DND-41 (cell line): ENCODE measurements at regions not wholly inside any gene's neighbourhood (a gene's known extent, or its start where the extent isn't known, plus 50 kb on each side); places are given as distances from the start of the nearest gene placed in this dataset.

Experiments
- CTCF ChIP-seq: IDR thresholded peaks from 2 replicates; pipeline ENCODE4 v1.5.1; 2012; ENCODE audit warnings: borderline replicate concordance, low read length, moderate library complexity, mild to moderate bottlenecking; ENCODE audit not compliant: poor library complexity, severe bottlenecking; ENCODE audit errors: extremely low read depth
- EZH2 ChIP-seq: IDR thresholded peaks from 3 replicates; pipeline ENCODE4 v1.6.1; 2012; ENCODE audit warnings: borderline replicate concordance, low read depth, mild to moderate bottlenecking, moderate library complexity, low read length, inconsistent platforms; ENCODE audit not compliant: severe bottlenecking

GRCh38 chr9:107158321-107158720 lies 124.8 kb upstream of the RAD23B start:
- TF ChIP-seq EZH2 (no peak), CTCF (peak; percentile 30)
